OCI-M2 (cell line): ENCODE measurements at regions not wholly inside any gene's neighbourhood (a gene's known extent, or its start where the extent isn't known, plus 50 kb on each side); places are given as distances from the start of the nearest gene placed in this dataset.

ENCODE experiments used
- DNase-seq: peaks from one replicate; lab custom pipeline; 2025; ENCODE audit not compliant: unreplicated experiment; lab: John Stamatoyannopoulos, UW

GRCh38 chr6:109235481-109236038 is 140.3 kb downstream of the CEP57L1 start:
- no peak for DNase-seq

DNA sequence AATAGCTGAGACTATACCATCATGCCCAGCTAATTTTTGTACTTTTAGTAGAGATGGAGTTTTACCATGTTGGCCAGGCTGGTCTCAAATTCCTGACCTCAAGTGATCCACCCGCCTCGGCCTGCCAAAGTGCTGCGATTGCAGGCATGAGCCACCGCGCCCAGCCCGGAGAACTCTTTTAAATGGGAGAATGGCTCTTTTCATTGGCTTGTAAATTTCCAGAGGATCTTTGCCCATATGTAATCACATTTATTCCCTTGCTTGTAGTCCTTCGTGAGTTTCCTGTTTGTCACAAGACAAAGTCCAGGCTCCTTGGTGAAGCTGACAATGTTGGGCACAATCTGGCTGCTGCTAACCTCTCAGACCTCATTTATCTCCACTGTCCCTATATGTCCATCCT is 135.1 kb downstream of the CEP57L1 start:
- DNase-seq: no peak

DNA sequence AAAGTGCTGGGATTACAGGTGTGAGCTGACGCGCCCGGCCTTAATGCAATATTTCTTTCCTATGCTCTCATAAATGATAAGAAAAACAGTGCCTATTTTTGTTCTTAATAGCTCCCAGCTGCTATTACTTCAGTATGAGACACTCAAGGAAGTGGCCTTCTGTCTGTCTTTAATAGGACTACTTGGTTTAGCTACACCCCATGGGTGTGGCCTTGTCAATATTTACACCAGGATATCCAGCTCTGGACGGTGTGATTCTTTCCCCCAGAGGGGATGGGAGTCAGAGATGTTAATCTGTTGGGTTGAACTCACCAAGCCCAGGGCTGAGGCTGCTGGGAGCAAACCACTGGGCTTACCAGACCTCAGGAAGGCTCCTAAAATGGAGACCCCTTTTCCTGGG is 134.2 kb downstream of the CEP57L1 start:
- DNase-seq: no peak

- no peak for DNase-seq
Measured at GRCh38 chr6:109227646-109228045, 132.3 kb downstream of the CEP57L1 start.

GRCh38 chr6:109226353-109226752 is 131.0 kb downstream of the CEP57L1 start:
- no peak for DNase-seq

- no peak for DNase-seq
Measured at GRCh38 chr6:109225946-109226345, 130.6 kb downstream of the CEP57L1 start.

- no peak for DNase-seq
Measured at GRCh38 chr6:109224994-109225393, 129.7 kb downstream of the CEP57L1 start.

DNA sequence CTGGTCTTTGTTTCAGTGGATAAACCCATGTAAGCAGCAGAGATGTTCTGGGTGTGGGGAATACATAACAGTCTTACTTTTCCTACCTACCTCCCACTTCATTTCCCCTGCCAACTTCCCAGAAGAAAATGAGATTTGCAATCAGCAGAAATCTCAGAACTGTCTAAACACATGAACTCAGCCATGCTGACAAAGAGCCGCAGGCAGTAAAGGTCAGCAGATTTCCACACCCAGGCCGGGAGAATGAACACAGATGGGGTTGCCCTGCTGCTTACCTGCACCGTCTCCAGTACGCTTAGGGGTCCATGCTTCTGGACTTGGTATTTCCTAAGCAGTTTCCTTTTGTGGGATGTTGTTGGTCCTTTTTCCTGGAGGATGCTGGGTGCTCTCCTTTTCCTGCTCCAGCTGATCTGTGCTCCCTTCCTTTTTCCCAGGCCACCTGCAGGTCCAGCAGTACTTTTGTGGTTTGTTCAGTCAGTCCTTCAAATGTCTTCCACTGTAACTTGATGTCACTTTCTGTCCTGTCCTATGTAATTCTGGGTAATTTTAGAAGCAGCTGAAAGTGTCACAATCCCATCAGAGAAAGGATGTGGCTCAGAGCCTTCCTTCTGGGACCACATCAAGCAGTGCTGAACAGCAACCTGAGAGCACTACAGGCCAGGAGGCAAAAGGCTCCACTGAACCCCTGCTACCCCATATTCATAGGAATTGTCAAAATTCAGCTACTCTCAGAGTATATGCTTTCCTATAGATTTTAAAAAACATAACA is 129.0 kb downstream of the CEP57L1 start:
- no peak for DNase-seq

GRCh38 chr6:109222848-109223247 is 127.5 kb downstream of the CEP57L1 start:
- DNase-seq: no peak

GRCh38 chr6:109221543-109222195 is 126.4 kb downstream of the CEP57L1 start:
- DNase-seq: no peak
